KOPT-K1 (cell line): ENCODE measurements at regions not wholly inside any gene's neighbourhood (a gene's known extent, or its start where the extent isn't known, plus 50 kb on each side); places are given as distances from the start of the nearest gene placed in this dataset.
"Not testable (repeated sequence)": the region's sequence is repeated elsewhere in the genome, so short reads cannot be mapped to it uniquely, and the experiment has no call there.

Experiments
- H3K27ac ChIP-seq: fragments of 200-600 bp; sonication (generic); 2 replicates; pipeline ENCODE4 v1.5.1; 2016; ENCODE audit warnings: antibody characterized with exemption, mild to moderate bottlenecking, low read depth, low read length; ENCODE audit not compliant: poor library complexity, severe bottlenecking
- H3K36me3 ChIP-seq: fragments of 200-600 bp; sonication (generic); 2 replicates; pipeline ENCODE4 v1.5.1; 2017; ENCODE audit warnings: antibody characterized with exemption, mild to moderate bottlenecking, low read length, moderate library complexity; ENCODE audit not compliant: insufficient read depth
- H3K9me3 ChIP-seq: fragments of 200-600 bp; sonication (generic); 2 replicates; pipeline ENCODE4 v1.5.1; 2017; ENCODE audit warnings: antibody characterized with exemption, low read length, mild to moderate bottlenecking; ENCODE audit not compliant: insufficient read depth, poor library complexity, severe bottlenecking

DNA sequence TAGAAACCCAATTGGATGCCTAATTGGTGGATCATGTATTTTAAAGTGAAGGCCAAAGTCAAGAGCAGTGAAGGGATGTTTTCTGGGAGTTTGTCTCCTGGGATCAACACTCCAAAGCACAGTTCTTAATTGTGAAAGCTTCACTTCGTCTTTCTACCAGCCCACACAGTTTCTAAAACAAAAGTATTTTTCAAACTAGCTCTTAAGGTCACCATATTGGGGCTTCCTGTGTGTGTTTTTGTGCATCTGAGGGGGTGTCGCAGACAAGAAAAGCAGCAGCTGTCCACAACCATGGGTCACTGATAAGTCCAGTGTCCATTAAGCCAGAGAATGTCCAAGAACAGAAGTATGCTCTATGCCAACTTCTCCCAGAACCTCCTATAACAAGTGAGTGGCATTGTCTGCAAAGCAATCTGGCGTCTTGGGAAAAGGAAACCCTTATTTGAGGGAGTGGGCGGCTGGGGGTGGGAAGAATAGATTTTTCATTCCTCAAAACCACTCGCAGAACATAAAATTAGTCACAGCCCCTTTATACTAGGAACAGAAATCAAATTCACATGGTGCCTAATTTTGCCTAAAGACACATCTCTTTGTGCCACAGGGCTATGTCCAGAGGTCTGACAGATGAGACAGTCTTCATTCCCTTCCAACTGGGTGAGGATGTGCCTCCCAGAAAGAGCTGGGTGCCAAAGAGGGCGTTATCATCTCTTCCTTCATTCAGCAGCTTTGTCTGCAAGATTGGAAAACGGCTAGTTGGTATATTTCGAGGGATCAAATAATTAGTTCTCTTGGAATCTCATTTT, 610.4 kb downstream of the BCOR start:
- Histone ChIP-seq H3K36me3 (no peaks in the 10 kb centered on the region), H3K9me3 (no peaks in the 10 kb centered on the region), H3K27ac (no peak overlapping the region)

GRCh38 chrX:39487969-39488330, 609.8 kb downstream of the BCOR start:
- Histone ChIP-seq H3K27ac (no peak overlapping the region), H3K36me3 (no peaks in the 10 kb centered on the region), H3K9me3 (no peaks in the 10 kb centered on the region)

- H3K27ac ChIP-seq, result no peak overlapping the region
- no peaks in the 10 kb centered on the region for H3K9me3 ChIP-seq
- no peaks in the 10 kb centered on the region for H3K36me3 ChIP-seq
Measured at GRCh38 chrX:39491548-39492297, 606.0 kb downstream of the BCOR start.

- H3K9me3 ChIP-seq, result no peaks in the 10 kb centered on the region
- no peak overlapping the region for H3K27ac ChIP-seq
- no peaks in the 10 kb centered on the region for H3K36me3 ChIP-seq
Measured at GRCh38 chrX:39492497-39493162, 605.1 kb downstream of the BCOR start.

- no peaks in the 10 kb centered on the region for H3K9me3 ChIP-seq
- H3K36me3 ChIP-seq, result no peaks in the 10 kb centered on the region
- H3K27ac ChIP-seq, result no peak overlapping the region
Measured at GRCh38 chrX:39493168-39493567, 604.6 kb downstream of the BCOR start.

DNA sequence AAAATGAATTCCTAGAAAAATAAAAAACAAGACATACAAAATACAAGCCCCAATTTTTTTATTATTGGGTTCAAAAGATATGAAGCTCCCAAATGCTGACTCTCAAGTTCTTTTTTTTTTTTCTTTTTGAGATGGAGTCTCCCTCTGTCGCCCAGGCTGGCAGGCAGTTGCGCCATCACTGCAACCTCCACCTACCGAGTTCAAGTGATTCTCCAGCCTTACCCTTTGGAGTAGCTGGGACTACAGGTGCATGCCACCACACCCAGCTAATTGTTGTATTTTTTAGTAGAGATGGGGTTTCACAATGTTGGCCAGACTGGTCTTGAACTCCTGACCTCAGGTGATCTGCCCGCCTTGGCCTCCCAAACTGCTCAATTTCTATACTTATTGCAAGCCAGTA, 600.6 kb downstream of the BCOR start:
- not testable (repeated sequence) for H3K27ac ChIP-seq, H3K9me3 ChIP-seq, H3K36me3 ChIP-seq

DNA sequence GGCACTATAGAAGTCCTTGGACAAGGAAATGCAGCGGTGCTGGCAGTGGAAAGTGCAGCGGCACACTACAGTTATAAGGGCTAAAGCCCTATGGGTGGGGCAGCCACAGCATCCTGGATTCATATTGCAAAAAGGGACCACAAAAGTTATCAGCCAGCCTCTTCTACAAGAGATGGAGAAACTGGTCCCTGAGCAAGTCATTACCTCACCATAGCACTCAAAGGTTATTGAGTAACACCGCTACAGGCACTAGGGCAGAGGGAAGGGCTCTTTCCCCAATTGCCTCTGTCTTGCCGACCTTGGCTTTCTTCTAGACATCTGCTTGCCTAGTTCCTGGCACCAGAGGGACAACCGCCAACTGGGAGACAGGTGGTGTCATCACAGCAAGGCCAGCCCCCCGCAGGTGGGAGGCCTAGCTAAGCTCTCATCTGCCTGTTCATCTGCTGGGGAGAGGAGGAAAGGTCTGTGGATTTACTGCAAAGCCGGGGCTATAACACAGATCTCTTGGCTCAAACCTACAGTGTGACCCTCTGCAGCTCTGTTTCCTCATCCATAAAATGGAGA, 600.0 kb downstream of the BCOR start:
- no peak overlapping the region for H3K27ac ChIP-seq
- no peaks in the 10 kb centered on the region for H3K36me3 ChIP-seq
- H3K9me3 ChIP-seq, result no peaks in the 10 kb centered on the region

DNA sequence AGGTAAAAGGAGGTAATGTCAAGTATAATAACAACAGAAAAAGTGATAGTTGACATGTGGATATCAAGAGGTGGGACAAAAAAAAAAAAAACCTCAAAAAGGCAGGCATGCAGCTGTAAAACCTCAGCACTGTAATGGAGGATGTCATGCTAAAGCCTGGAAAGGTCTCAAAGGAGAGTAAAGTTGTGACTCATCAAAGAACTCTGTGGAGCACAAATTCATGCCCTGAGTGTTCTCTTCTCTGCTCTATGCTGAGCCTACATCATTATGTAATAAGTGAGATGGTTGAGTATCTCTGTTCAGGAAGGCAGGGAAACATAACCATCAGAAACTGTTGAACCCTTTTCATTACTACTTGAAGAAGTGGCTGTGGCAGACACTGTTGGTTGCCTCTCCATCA, 597.8 kb downstream of the BCOR start:
- H3K36me3 ChIP-seq, result no peaks in the 10 kb centered on the region
- no peaks in the 10 kb centered on the region for H3K9me3 ChIP-seq
- H3K27ac ChIP-seq, result no peak overlapping the region

GRCh38 chrX:39501822-39502221, 595.9 kb downstream of the BCOR start:
- H3K27ac ChIP-seq, result no peak overlapping the region
- H3K9me3 ChIP-seq, result no peaks in the 10 kb centered on the region
- H3K36me3 ChIP-seq, result no peaks in the 10 kb centered on the region

DNA sequence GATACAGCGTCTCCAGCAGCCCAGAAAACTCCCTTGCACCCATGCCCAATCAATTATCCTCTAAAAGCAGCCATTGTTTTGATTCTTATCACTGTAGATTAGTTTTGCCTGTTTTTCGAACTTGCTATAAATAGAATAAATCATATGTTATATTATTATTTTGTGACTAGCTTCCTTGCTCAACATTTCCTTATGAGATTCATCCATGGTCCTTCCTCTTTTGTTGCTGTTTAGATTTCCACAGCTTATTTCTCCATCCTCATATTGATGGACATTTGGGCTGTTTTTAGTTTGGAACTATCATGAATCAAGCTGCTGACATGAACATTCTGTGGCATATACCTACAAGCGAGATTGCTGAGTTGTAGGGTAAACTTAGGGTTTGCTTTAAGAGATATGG, 595.3 kb downstream of the BCOR start:
- H3K27ac ChIP-seq, result no peak overlapping the region
- no peaks in the 10 kb centered on the region for H3K9me3 ChIP-seq
- no peaks in the 10 kb centered on the region for H3K36me3 ChIP-seq

GRCh38 chrX:39504227-39504626, 593.5 kb downstream of the BCOR start:
- Histone ChIP-seq H3K36me3 (no peaks in the 10 kb centered on the region), H3K9me3 (no peaks in the 10 kb centered on the region), H3K27ac (no peak overlapping the region)

GRCh38 chrX:39504850-39505259, 592.9 kb downstream of the BCOR start:
- H3K36me3 ChIP-seq, result no peaks in the 10 kb centered on the region
- no peak overlapping the region for H3K27ac ChIP-seq
- H3K9me3 ChIP-seq, result no peaks in the 10 kb centered on the region

DNA sequence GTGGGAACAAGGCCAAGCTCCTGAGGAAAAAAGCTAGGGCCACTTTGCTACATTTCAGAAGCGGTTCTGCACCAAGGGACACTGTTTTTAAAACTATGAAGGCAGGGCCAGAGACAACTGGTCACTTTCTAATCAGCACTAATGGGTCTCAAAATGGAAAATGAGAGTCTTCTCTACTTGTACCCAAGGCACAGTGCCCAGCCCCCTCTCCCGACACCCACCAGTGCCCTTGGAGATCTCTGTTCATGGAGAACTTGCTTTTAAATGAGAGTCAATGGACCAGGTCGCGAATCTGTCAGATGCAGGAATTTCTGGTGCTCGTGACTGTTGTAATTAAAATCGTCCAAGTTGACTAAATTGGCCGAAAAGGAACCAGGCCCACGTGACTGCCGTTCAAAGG, 591.6 kb downstream of the BCOR start:
- no peaks in the 10 kb centered on the region for H3K9me3 ChIP-seq
- H3K36me3 ChIP-seq, result no peaks in the 10 kb centered on the region
- no peak overlapping the region for H3K27ac ChIP-seq

GRCh38 chrX:39507034-39507433, 590.7 kb downstream of the BCOR start:
- H3K9me3 ChIP-seq, result no peaks in the 10 kb centered on the region
- H3K36me3 ChIP-seq, result no peaks in the 10 kb centered on the region
- no peak overlapping the region for H3K27ac ChIP-seq

- H3K9me3 ChIP-seq, result no peaks in the 10 kb centered on the region
Measured at GRCh38 chrX:39507617-39508299, 590.0 kb downstream of the BCOR start.

More at GRCh38 chrX:39507617-39508299, 590.0 kb downstream of the BCOR start:
- Histone ChIP-seq H3K27ac (no peak overlapping the region), H3K36me3 (no peaks in the 10 kb centered on the region)
